HG03280 (cell line): ENCODE measurements at regions not wholly inside any gene's neighbourhood (a gene's known extent, or its start where the extent isn't known, plus 50 kb on each side); places are given as distances from the start of the nearest gene placed in this dataset.

Source experiments
- ATAC-seq: cut with Tn5 transposase; IDR thresholded peaks from one replicate; pipeline ENCODE4 v1.9.1; 2021; ENCODE audit warnings: mild to moderate bottlenecking, moderate library complexity; ENCODE audit not compliant: unreplicated experiment

GRCh38 chr10:62885684-62886461 is 69.7 kb upstream of the EGR2 start:
- no peak for ATAC-seq

- no peak for ATAC-seq
Observed at GRCh38 chr10:62880162-62880561, 64.0 kb upstream of the EGR2 start.

- no peak for ATAC-seq
Observed at GRCh38 chr10:62873866-62874265, 57.7 kb upstream of the EGR2 start.

- ATAC-seq = peak; percentile 88
Observed at GRCh38 chr10:62870866-62871265, 54.7 kb upstream of the EGR2 start.

- no peak for ATAC-seq
Observed at GRCh38 chr10:62869958-62870357, 53.8 kb upstream of the EGR2 start.

GRCh38 chr10:62866941-62867340 is 50.8 kb upstream of the EGR2 start:
- ATAC-seq = no peak

- no peak for ATAC-seq
Observed at GRCh38 chr10:62866451-62866850, 50.3 kb upstream of the EGR2 start.
